Cardiac fibroblast (primary cell): ENCODE measurements at regions not wholly inside any gene's neighbourhood (a gene's known extent, or its start where the extent isn't known, plus 50 kb on each side); places are given as distances from the start of the nearest gene placed in this dataset.

Experiments used
- DNase-seq, 2 donors: peaks; one replicate each; pipeline versions ENCODE4 v3.0.0 to v3.0.0-alpha.2; 2010; ENCODE audit warnings: low read depth in 2 of 2
- H3K4me3 ChIP-seq, 2 donors: replicated peaks in 1 of 2; 1 replicate in 1 of 2; 2 replicates in 1 of 2; pipeline ENCODE4 v1.5.1; 2011; ENCODE audit warnings: low read depth in 2 of 2, low read length in 2 of 2, mild to moderate bottlenecking in 2 of 2, moderate library complexity in 1 of 2
- TF ChIP-seq, protein P1 (sequence below): IDR thresholded peaks from one replicate; pipeline ENCODE4 v1.5.1; 2011; ENCODE audit warnings: low read depth, mild to moderate bottlenecking, low read length, inconsistent platforms

GRCh38 chr4:147362938-147363337 is 118.0 kb upstream of the EDNRA start:
- DNase-seq, result peak; percentile 78 to 89
- no peak overlapping the region for H3K4me3 ChIP-seq
- TF ChIP-seq, protein P1, sequence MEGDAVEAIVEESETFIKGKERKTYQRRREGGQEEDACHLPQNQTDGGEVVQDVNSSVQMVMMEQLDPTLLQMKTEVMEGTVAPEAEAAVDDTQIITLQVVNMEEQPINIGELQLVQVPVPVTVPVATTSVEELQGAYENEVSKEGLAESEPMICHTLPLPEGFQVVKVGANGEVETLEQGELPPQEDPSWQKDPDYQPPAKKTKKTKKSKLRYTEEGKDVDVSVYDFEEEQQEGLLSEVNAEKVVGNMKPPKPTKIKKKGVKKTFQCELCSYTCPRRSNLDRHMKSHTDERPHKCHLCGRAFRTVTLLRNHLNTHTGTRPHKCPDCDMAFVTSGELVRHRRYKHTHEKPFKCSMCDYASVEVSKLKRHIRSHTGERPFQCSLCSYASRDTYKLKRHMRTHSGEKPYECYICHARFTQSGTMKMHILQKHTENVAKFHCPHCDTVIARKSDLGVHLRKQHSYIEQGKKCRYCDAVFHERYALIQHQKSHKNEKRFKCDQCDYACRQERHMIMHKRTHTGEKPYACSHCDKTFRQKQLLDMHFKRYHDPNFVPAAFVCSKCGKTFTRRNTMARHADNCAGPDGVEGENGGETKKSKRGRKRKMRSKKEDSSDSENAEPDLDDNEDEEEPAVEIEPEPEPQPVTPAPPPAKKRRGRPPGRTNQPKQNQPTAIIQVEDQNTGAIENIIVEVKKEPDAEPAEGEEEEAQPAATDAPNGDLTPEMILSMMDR, result no peak

- TF ChIP-seq, protein P1, result no peak
Measured at GRCh38 chr4:147363514-147363913, 117.4 kb upstream of the EDNRA start.

GRCh38 chr4:147365396-147365795 is 115.5 kb upstream of the EDNRA start:
- TF ChIP-seq, protein P1, result no peak
- no peak for DNase-seq
- no peak overlapping the region for H3K4me3 ChIP-seq

More at GRCh38 chr4:147363514-147363913, 117.4 kb upstream of the EDNRA start:
- DNase-seq, result no peak
- no peak overlapping the region for H3K4me3 ChIP-seq

- H3K4me3 ChIP-seq, result no peak overlapping the region
- peak in 1 of 2 donors; percentile 7 for DNase-seq
- TF ChIP-seq, protein P1, result no peak
Measured at GRCh38 chr4:147366164-147366563, 114.7 kb upstream of the EDNRA start.

DNA sequence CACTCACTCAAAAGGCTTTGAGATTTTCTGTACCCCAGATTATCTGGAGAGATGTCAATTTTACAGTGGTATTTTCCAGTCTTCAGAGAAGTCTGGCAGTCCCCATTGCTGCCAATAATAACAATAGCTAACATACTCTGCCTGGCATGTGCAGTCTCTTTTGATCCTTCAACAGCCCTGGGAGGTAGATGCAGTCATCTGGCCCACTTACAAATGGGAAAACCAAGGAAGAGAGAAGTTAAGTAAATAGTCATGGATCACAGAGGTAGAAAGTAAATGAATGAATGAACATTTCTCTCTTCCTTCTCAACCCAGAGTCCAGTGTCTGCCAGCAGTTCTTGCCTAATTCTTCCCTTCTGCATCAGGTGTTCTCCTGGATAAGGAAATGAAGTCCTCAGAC is 113.0 kb upstream of the EDNRA start:
- DNase-seq, result peak in 1 of 2 donors; percentile 3
- TF ChIP-seq, protein P1, result no peak
- H3K4me3 ChIP-seq, result no peak overlapping the region

- TF ChIP-seq, protein P1, result no peak
- no peak overlapping the region for H3K4me3 ChIP-seq
- DNase-seq, result peak in 1 of 2 donors; percentile 66
Measured at GRCh38 chr4:147368948-147369347, 111.9 kb upstream of the EDNRA start.

DNA sequence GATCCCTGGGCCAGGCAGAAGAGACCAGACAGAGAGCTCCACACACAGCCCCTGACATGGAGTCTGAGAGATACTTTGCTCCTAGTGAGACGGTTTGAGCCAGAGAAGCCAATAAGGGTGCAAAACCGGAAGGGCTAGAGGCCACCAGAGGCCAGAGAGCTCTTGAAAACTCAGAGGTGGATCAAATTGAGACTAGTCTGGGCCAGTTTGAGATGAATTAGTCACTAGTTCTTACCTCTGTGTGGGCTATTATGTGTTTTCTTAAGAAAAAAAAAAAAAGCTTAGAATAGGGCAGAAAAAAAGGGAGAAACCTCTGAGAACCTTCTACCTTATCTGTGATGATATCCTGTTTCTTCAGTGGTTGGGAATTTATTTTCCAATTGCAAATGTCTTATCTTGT is 110.4 kb upstream of the EDNRA start:
- TF ChIP-seq, protein P1, result no peak
- H3K4me3 ChIP-seq, result no peak overlapping the region
- peak; percentile 52 to 77 for DNase-seq
